ENCODE measurements at regions not wholly inside any gene's neighbourhood (a gene's known extent, or its start where the extent isn't known, plus 50 kb on each side); places are given as distances from the start of the nearest gene placed in this dataset.

- 65% methylated on average over 4 of the region's 4 CpGs for WGBS (ENCODE audit: low lambda C conversion rate)
- Histone ChIP-seq H3K36me3 (replicated peaks in 1 of 2; ENCODE audit: control insufficient read depth in 1 of 2, insufficient read depth in 2 of 2, low read length in 1 of 2) (no peaks in the 10 kb centered on the region), H3K9ac (no peak overlapping the region), H2AFZ (ENCODE audit: low read depth) (no peak overlapping the region), H3K9me2 (no peaks in the 10 kb centered on the region), H3K27ac (ENCODE audit: low read depth in 2 of 2, low read length in 1 of 2) (no peak overlapping the region), H3K4me1 (ENCODE audit: control insufficient read depth in 1 of 2, insufficient read depth in 2 of 2, low read depth in 1 of 2, low read length in 1 of 2) (no peaks in the 10 kb centered on the region; a peak in 1 of 4 replicates), H3K79me2 (ENCODE audit: insufficient read depth) (no peaks in the 10 kb centered on the region), H3K9me3 (no peaks in the 10 kb centered on the region), H3K4me3 (ENCODE audit: low read depth in 2 of 2, low read length in 1 of 2) (no peak overlapping the region), H3K27me3 (ENCODE audit: insufficient read depth) (no peaks in the 10 kb centered on the region), H3F3A (replicated peaks; ENCODE audit: insufficient read depth) (no peaks in the 10 kb centered on the region), H4K20me1 (ENCODE audit: insufficient read depth) (no peaks in the 10 kb centered on the region), H3K4me2 (no peak overlapping the region)
- CTCF ChIA-PET: no interaction called here
- POLR2A ChIA-PET: no interaction called here
- TF ChIP-seq TAF1 (IDR thresholded peaks at IDR 0.05; ENCODE audit: borderline replicate concordance, low read depth, low read length) (no peak), TEAD4 (IDR thresholded peaks at IDR 0.05; ENCODE audit: borderline replicate concordance, insufficient read depth) (no peak)
- no peak for DNase-seq
These were observed 126.0 kb upstream of the UBE2E2 start for GRCh38 chr3:23077126-23077525.

- H3K27ac ChIP-seq (ENCODE audit: low read depth in 2 of 2, low read length in 1 of 2): no peak overlapping the region
- H2AFZ ChIP-seq (ENCODE audit: low read depth): no peak overlapping the region
- POLR2A ChIA-PET: no interaction called here
- TF ChIP-seq FOSL2 (IDR thresholded peaks at IDR 0.05; ENCODE audit: borderline replicate concordance, low read depth) (no peak), EP300 (IDR thresholded peaks at IDR 0.05; ENCODE audit: borderline replicate concordance in 1 of 2, low read depth in 1 of 2, low read length in 1 of 2) (no peak), JUND (IDR thresholded peaks at IDR 0.05) (no peak), CTCF (IDR thresholded peaks at IDR 0.05) (no peak), GATA2 (CRISPR knock-in tag; IDR thresholded peaks at IDR 0.05) (no peak), GABPA (IDR thresholded peaks at IDR 0.05; ENCODE audit: low read depth) (no peak), TCF12 (IDR thresholded peaks at IDR 0.05) (no peak), RAD21 (IDR thresholded peaks at IDR 0.05; ENCODE audit: low read length) (no peak), SIN3A (IDR thresholded peaks at IDR 0.05; ENCODE audit: borderline replicate concordance, low read depth, low read length) (no peak), IRF3 (IDR thresholded peaks at IDR 0.05; ENCODE audit: low read depth, low read length) (no peak), POLR2AphosphoS5 (IDR thresholded peaks at IDR 0.05; ENCODE audit: low read depth, low read length) (no peak), ZBTB33 (IDR thresholded peaks at IDR 0.05; ENCODE audit: borderline replicate concordance, low read depth) (no peak)
- CTCF ChIA-PET: no interaction called here
- no peak overlapping the region for H3K9ac ChIP-seq
- H4K20me1 ChIP-seq (ENCODE audit: insufficient read depth): no peaks in the 10 kb centered on the region
- no peak overlapping the region for H3K4me2 ChIP-seq
- no peaks in the 10 kb centered on the region for H3K79me2 ChIP-seq (ENCODE audit: insufficient read depth)
- 62% methylated on average over 6 of the region's 6 CpGs for WGBS (ENCODE audit: low lambda C conversion rate)
- H3K4me3 ChIP-seq (ENCODE audit: low read depth in 2 of 2, low read length in 1 of 2): no peak overlapping the region
- H3K27me3 ChIP-seq (ENCODE audit: insufficient read depth): no peaks in the 10 kb centered on the region
- no peak for DNase-seq
- no peaks in the 10 kb centered on the region for H3K9me2 ChIP-seq
- H3K9me3 ChIP-seq: no peaks in the 10 kb centered on the region
- no peaks in the 10 kb centered on the region for H3K36me3 ChIP-seq (replicated peaks in 1 of 2; ENCODE audit: control insufficient read depth in 1 of 2, insufficient read depth in 2 of 2, low read length in 1 of 2)
- H3K4me1 ChIP-seq (ENCODE audit: control insufficient read depth in 1 of 2, insufficient read depth in 2 of 2, low read depth in 1 of 2, low read length in 1 of 2): no peaks in the 10 kb centered on the region; a peak in 1 of 4 replicates
- no peaks in the 10 kb centered on the region for H3F3A ChIP-seq (replicated peaks; ENCODE audit: insufficient read depth)
These were observed 124.4 kb upstream of the UBE2E2 start for GRCh38 chr3:23078735-23079134.

All from SK-N-SH (cell line).